ENCODE measurements at regions not wholly inside any gene's neighbourhood (a gene's known extent, or its start where the extent isn't known, plus 50 kb on each side); places are given as distances from the start of the nearest gene placed in this dataset.

DNA sequence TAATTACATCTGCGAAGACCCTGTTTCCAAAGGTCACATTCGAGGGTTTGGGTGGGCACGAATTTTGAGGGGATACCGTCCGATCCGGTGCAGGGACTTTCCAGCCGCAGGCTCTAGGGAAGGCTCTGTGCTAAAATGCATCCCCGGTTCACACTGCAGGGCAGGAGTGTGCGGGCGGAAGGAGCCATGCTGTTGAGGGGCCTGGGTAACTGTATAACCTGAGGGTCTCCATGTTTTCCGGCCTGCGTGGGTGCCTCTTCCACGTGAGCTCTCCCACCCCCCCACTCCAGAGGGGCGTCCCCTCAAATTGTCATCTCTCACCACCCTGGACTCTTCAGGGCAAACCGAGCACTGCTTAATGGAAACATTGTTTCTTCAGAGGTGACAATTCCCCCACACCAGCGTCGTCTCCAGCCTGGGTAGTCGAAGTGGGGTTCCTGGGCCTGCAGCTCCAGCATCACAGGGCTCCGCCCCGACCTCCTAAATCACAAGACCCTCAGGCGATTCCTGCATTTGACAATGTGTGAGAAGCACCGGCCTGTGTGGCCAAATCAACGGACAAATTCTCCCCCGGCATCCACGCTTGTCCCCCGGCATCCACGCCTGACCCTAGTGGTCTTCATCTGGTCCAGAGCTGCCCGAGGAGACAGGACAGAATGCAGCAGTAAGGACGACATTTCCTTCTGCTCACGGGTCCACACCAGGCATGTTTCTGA is 51.2 kb downstream of the FOXL3 start:
- no peaks in the 10 kb centered on the region for H3K36me3 ChIP-seq (ENCODE audit: control insufficient read depth, insufficient read depth, low read length)
- no peaks in the 10 kb centered on the region; the same call in 1 of the 2 replicates for H3K27me3 ChIP-seq (replicated peaks; ENCODE audit: control insufficient read depth, insufficient read depth, low read length)
- DNase-seq (ENCODE audit: extremely low read depth, insufficient read length): no peak
- TF ChIP-seq, protein P1, sequence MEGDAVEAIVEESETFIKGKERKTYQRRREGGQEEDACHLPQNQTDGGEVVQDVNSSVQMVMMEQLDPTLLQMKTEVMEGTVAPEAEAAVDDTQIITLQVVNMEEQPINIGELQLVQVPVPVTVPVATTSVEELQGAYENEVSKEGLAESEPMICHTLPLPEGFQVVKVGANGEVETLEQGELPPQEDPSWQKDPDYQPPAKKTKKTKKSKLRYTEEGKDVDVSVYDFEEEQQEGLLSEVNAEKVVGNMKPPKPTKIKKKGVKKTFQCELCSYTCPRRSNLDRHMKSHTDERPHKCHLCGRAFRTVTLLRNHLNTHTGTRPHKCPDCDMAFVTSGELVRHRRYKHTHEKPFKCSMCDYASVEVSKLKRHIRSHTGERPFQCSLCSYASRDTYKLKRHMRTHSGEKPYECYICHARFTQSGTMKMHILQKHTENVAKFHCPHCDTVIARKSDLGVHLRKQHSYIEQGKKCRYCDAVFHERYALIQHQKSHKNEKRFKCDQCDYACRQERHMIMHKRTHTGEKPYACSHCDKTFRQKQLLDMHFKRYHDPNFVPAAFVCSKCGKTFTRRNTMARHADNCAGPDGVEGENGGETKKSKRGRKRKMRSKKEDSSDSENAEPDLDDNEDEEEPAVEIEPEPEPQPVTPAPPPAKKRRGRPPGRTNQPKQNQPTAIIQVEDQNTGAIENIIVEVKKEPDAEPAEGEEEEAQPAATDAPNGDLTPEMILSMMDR (IDR thresholded peaks at IDR 0.05; ENCODE audit: insufficient read depth, low read length, poor library complexity, severe bottlenecking): no peak
- no peak overlapping the region for H3K4me3 ChIP-seq (replicated peaks; ENCODE audit: low read depth, low read length)

- no peaks in the 10 kb centered on the region; the same call in 1 of the 2 replicates for H3K27me3 ChIP-seq (replicated peaks; ENCODE audit: control insufficient read depth, insufficient read depth, low read length)
- H3K4me3 ChIP-seq (replicated peaks; ENCODE audit: low read depth, low read length): no peak overlapping the region
- no peak for DNase-seq (ENCODE audit: extremely low read depth, insufficient read length)
- TF ChIP-seq, protein P1 (IDR thresholded peaks at IDR 0.05; ENCODE audit: insufficient read depth, low read length, poor library complexity, severe bottlenecking): no peak
- H3K36me3 ChIP-seq (ENCODE audit: control insufficient read depth, insufficient read depth, low read length): no peaks in the 10 kb centered on the region
These were observed 52.1 kb downstream of the FOXL3 start for GRCh38 chr7:341841-342638.

- Histone ChIP-seq H3K4me3 (replicated peaks; ENCODE audit: low read depth, low read length) (no peak overlapping the region), H3K36me3 (ENCODE audit: control insufficient read depth, insufficient read depth, low read length) (no peaks in the 10 kb centered on the region), H3K27me3 (replicated peaks; ENCODE audit: control insufficient read depth, insufficient read depth, low read length) (no peaks in the 10 kb centered on the region; the same call in 1 of the 2 replicates)
- no peak for DNase-seq (ENCODE audit: extremely low read depth, insufficient read length)
- TF ChIP-seq, protein P1 (IDR thresholded peaks at IDR 0.05; ENCODE audit: insufficient read depth, low read length, poor library complexity, severe bottlenecking): no peak
These were observed 52.8 kb downstream of the FOXL3 start for GRCh38 chr7:342681-343216.

- Histone ChIP-seq H3K4me3 (replicated peaks; ENCODE audit: low read depth, low read length) (no peak overlapping the region), H3K36me3 (ENCODE audit: control insufficient read depth, insufficient read depth, low read length) (no peaks in the 10 kb centered on the region), H3K27me3 (replicated peaks; ENCODE audit: control insufficient read depth, insufficient read depth, low read length) (no peaks in the 10 kb centered on the region; the same call in 1 of the 2 replicates)
- TF ChIP-seq, protein P1 (IDR thresholded peaks at IDR 0.05; ENCODE audit: insufficient read depth, low read length, poor library complexity, severe bottlenecking): no peak
- no peak for DNase-seq (ENCODE audit: extremely low read depth, insufficient read length)
These were observed 53.4 kb downstream of the FOXL3 start for GRCh38 chr7:343227-343822.

DNA sequence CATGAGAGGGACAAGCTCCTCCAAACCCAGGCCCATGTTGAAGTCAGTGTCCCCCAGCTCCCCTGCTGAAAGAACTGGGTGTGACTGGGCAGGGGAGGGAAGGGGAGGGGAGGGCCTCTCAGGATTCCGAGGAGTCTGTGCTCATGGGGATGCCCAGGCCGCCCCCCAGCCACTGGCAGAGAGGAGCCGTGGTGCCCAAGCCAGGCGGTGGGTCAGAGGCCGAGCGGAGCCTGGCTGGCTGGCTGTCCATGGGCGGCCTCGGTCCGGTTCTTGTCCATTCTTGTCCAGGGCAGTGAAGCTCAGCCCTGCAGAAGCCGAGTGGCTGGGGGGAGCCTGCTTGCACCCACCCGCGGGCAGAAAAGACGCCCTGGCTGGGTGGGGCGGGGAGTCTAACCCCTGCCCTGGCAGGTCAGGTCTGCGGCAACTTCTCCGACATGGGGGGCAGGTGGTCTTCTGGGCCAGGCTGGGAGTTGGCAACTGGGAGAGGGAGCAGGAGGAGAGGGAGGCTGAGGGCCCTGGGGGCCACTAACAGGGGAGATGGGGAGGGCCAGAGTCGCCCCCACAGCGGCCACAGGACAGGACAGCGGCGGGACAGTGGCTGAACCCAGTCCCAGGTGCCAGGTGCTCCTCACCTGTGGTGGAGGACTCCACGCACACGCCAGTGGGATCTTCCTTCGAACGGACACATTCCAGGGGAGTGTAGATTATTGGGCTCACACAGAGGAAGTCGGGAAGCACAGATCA is 54.1 kb downstream of the FOXL3 start:
- TF ChIP-seq, protein P1 (IDR thresholded peaks at IDR 0.05; ENCODE audit: insufficient read depth, low read length, poor library complexity, severe bottlenecking): no peak
- Histone ChIP-seq H3K36me3 (ENCODE audit: control insufficient read depth, insufficient read depth, low read length) (no peaks in the 10 kb centered on the region), H3K4me3 (replicated peaks; ENCODE audit: low read depth, low read length) (no peak overlapping the region), H3K27me3 (replicated peaks; ENCODE audit: control insufficient read depth, insufficient read depth, low read length) (no peaks in the 10 kb centered on the region)
- no peak for DNase-seq (ENCODE audit: extremely low read depth, insufficient read length)

Measured in GM06990 (cell line).